Endodermal cell (in vitro differentiated cells): ENCODE measurements at regions not wholly inside any gene's neighbourhood (a gene's known extent, or its start where the extent isn't known, plus 50 kb on each side); places are given as distances from the start of the nearest gene placed in this dataset.

ENCODE experiments used
- DNase-seq: peaks from one replicate; pipeline ENCODE4 v3.0.0-alpha.2; 2017
- H3K27ac ChIP-seq: 2 replicates; pipeline ENCODE4 v1.5.1; 2013; ENCODE audit warnings: mild to moderate bottlenecking, low read depth, low read length, moderate library complexity
- H3K27me3 ChIP-seq: 2 replicates; pipeline ENCODE4 v1.6.1; 2013; ENCODE audit warnings: mild to moderate bottlenecking, low read length, moderate library complexity; ENCODE audit not compliant: insufficient read depth, control insufficient read depth, poor library complexity, severe bottlenecking
- H3K36me3 ChIP-seq: 2 replicates; pipeline ENCODE4 v1.7.0; 2013; ENCODE audit warnings: mild to moderate bottlenecking, low read length, moderate library complexity; ENCODE audit not compliant: control insufficient read depth, insufficient read depth
- H3K4me1 ChIP-seq: one replicate; pipeline ENCODE4 v1.7.0; 2013; ENCODE audit warnings: low read length; ENCODE audit not compliant: control insufficient read depth, insufficient read depth
- H3K4me3 ChIP-seq: 2 replicates; pipeline ENCODE4 v1.5.1; 2013; ENCODE audit warnings: mild to moderate bottlenecking, low read length, moderate library complexity
- H3K9ac ChIP-seq: 2 replicates; pipeline ENCODE4 v1.6.1; 2013; ENCODE audit warnings: mild to moderate bottlenecking, low read length, moderate library complexity; ENCODE audit not compliant: poor library complexity, severe bottlenecking; ENCODE audit errors: extremely low read depth
- H3K9me3 ChIP-seq: 2 replicates; pipeline ENCODE4 v1.6.1; 2013; ENCODE audit warnings: mild to moderate bottlenecking, low read length, moderate library complexity; ENCODE audit not compliant: control insufficient read depth
- H3K27ac Mint-ChIP-seq: 2 replicates; pipeline ENCODE4 v1.8.0; 2020; ENCODE audit warnings: mixed read lengths
- H3K27me3 Mint-ChIP-seq: 2 replicates; pipeline ENCODE4 v1.8.0; 2021; ENCODE audit warnings: mild to moderate bottlenecking, mixed read lengths; ENCODE audit not compliant: insufficient read depth
- H3K36me3 Mint-ChIP-seq: 2 replicates; pipeline ENCODE4 v1.8.0; 2020; ENCODE audit warnings: low read depth, mixed read lengths
- H3K4me1 Mint-ChIP-seq: 2 replicates; pipeline ENCODE4 v1.8.0; 2020; ENCODE audit warnings: mixed read lengths
- H3K4me3 Mint-ChIP-seq: 2 replicates; pipeline ENCODE4 v1.8.0; 2020; ENCODE audit warnings: mild to moderate bottlenecking, moderate library complexity, mixed read lengths
- H3K9me3 Mint-ChIP-seq: 2 replicates; pipeline ENCODE4 v1.8.0; 2020; ENCODE audit warnings: mild to moderate bottlenecking, mixed read lengths
- WGBS, 2 experiments: methylation state at CpG; one replicate each; pipeline versions ENCODE4 v1.1.5 to v1.1.7; 2013; ENCODE audit warnings: missing lambda C conversion rate in 2 of 2, mixed read lengths in 1 of 2; ENCODE audit not compliant: insufficient coverage in 1 of 2, insufficient read length in 1 of 2; 5-methylcytosine and 5-hydroxymethylcytosine counted together
- TF ChIP-seq, protein P1 (sequence below): fragments of 200-600 bp; sonication (generic); conservative IDR thresholded peaks from 2 replicates; pipeline ENCODE4 v1.5.0; 2021; ENCODE audit warnings: antibody characterized with exemption, mild to moderate bottlenecking

DNA sequence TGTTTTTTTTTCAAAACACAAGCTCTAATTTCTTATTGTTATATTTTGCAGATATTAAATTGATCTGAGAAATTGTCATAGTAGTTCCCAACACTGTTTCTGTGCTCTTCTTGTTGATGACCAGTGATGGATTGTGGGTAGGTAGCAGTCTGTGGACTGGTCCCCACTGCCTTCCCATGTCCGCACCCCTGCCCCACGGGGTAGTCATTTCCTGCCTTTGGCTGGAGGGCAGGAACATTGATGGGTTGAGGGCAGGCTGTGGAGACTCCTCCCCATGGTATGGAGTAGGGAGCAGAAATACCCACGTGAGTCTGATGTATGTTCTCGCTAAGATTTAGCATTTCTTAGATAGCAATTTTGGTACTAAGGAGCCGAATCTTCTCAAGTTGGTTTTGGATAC, 762.0 kb downstream of the CDH8 start:
- H3K9ac ChIP-seq: no peak overlapping the region
- H3K36me3 ChIP-seq: no peaks in the 10 kb centered on the region
- H3K36me3 Mint-ChIP-seq: no peaks in the 10 kb centered on the region
- H3K9me3 ChIP-seq: no peaks in the 10 kb centered on the region
- H3K27me3 Mint-ChIP-seq: no peaks in the 10 kb centered on the region
- H3K4me1 ChIP-seq: no peaks in the 10 kb centered on the region
- no peaks in the 10 kb centered on the region for H3K27me3 ChIP-seq
- no peak overlapping the region for H3K4me3 ChIP-seq
- no peak for DNase-seq
- H3K9me3 Mint-ChIP-seq: no peaks in the 10 kb centered on the region
- no peak overlapping the region for H3K4me3 Mint-ChIP-seq
- TF ChIP-seq, protein P1, sequence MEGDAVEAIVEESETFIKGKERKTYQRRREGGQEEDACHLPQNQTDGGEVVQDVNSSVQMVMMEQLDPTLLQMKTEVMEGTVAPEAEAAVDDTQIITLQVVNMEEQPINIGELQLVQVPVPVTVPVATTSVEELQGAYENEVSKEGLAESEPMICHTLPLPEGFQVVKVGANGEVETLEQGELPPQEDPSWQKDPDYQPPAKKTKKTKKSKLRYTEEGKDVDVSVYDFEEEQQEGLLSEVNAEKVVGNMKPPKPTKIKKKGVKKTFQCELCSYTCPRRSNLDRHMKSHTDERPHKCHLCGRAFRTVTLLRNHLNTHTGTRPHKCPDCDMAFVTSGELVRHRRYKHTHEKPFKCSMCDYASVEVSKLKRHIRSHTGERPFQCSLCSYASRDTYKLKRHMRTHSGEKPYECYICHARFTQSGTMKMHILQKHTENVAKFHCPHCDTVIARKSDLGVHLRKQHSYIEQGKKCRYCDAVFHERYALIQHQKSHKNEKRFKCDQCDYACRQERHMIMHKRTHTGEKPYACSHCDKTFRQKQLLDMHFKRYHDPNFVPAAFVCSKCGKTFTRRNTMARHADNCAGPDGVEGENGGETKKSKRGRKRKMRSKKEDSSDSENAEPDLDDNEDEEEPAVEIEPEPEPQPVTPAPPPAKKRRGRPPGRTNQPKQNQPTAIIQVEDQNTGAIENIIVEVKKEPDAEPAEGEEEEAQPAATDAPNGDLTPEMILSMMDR: no peak
- H3K4me1 Mint-ChIP-seq: no peaks in the 10 kb centered on the region
- WGBS, 2 experiments: 88 to 89% methylated on average over 1 to 5 of the region's 5 CpGs
- no peak overlapping the region for H3K27ac ChIP-seq
- H3K27ac Mint-ChIP-seq: no peak overlapping the region

DNA sequence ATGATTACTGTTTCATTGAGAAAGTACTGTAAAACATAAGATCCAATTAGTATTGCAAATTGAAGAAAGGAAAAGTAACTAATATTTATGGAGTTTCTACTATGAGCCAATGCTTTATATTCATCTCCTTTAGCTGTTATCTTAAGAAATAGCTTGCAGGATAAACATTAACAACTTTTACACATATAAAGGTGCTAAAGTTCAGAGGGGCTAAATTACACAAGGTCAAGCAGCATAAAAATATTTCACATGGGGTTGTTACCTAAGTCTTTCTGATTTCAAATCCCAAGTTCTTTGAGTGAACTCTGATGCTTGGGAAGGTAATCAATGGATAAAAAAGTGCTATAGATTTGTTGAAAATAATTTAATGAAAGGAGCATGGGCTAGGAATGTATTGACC, 765.5 kb downstream of the CDH8 start:
- Mint-ChIP-seq H3K36me3 (no peaks in the 10 kb centered on the region), H3K9me3 (no peaks in the 10 kb centered on the region), H3K4me1 (no peaks in the 10 kb centered on the region), H3K27me3 (no peaks in the 10 kb centered on the region), H3K27ac (no peak overlapping the region), H3K4me3 (no peak overlapping the region)
- TF ChIP-seq, protein P1: no peak
- H3K27ac ChIP-seq: no peak overlapping the region
- H3K4me3 ChIP-seq: no peak overlapping the region
- H3K4me1 ChIP-seq: no peaks in the 10 kb centered on the region
- H3K9me3 ChIP-seq: no peaks in the 10 kb centered on the region
- no peaks in the 10 kb centered on the region for H3K27me3 ChIP-seq
- no peaks in the 10 kb centered on the region for H3K36me3 ChIP-seq
- no peak for DNase-seq
- H3K9ac ChIP-seq: no peak overlapping the region

DNA sequence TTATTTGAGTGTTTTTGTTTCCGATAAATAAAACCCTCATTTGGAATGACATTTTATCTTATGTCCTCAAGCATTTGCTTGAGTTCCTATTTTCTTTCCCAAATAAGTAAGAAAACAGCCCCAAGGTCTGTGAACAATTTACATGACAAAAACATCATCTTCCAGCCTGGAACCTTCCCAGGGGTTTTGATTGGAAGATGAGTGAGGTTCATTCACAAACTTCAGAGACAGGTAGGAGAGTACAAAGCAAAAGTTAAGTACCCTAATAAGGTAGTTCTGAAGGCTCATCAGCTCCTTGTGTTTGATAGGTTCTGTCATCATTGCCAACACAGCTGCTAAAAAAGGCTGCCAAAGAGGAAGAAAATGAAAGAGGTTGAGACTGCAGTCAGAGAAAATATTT, 772.8 kb downstream of the CDH8 start:
- no peak overlapping the region for H3K9ac ChIP-seq
- Mint-ChIP-seq H3K27me3 (no peaks in the 10 kb centered on the region), H3K4me1 (no peaks in the 10 kb centered on the region), H3K4me3 (no peak overlapping the region), H3K9me3 (no peaks in the 10 kb centered on the region), H3K27ac (no peak overlapping the region), H3K36me3 (no peaks in the 10 kb centered on the region)
- WGBS, 2 experiments: 100% methylated on average over 1 of the region's 1 CpG; no CpG with 5 or more reads in 1 of the 2 experiments
- no peaks in the 10 kb centered on the region for H3K27me3 ChIP-seq
- TF ChIP-seq, protein P1: no peak
- H3K4me1 ChIP-seq: no peaks in the 10 kb centered on the region
- H3K9me3 ChIP-seq: no peaks in the 10 kb centered on the region
- no peak overlapping the region for H3K4me3 ChIP-seq
- no peak overlapping the region for H3K27ac ChIP-seq
- no peak for DNase-seq
- H3K36me3 ChIP-seq: no peaks in the 10 kb centered on the region
